ENCODE measurements at regions not wholly inside any gene's neighbourhood (a gene's known extent, or its start where the extent isn't known, plus 50 kb on each side); places are given as distances from the start of the nearest gene placed in this dataset.

GRCh38 chr12:116385486-116386217, 108.2 kb upstream of the MED13L start (continued):
- TF ChIP-seq ZNF770 (CRISPR knock-in tag; IDR thresholded peaks at IDR 0.05) (0 out of 2 replicates have a peak, but pooled peaks have one; percentile 26), PATZ1 (CRISPR knock-in tag; IDR thresholded peaks at IDR 0.05) (peak; percentile 60; the same call in 1 of the 2 replicates), UBTF (CRISPR knock-in tag; IDR thresholded peaks at IDR 0.05) (peak; percentile 30; the same call in 1 of the 2 replicates), CEBPG (CRISPR knock-in tag; IDR thresholded peaks at IDR 0.05) (peak; percentile 89), FOXP4 (CRISPR knock-in tag; IDR thresholded peaks at IDR 0.05) (peak; percentile 53), ARID4A (CRISPR knock-in tag; IDR thresholded peaks at IDR 0.05; ENCODE audit: borderline replicate concordance) (peak; percentile 37; the same call in 1 of the 2 replicates), ZNF687 (CRISPR knock-in tag; IDR thresholded peaks at IDR 0.05) (0 out of 2 replicates have a peak, but pooled peaks have one; percentile 17), ZBTB42 (CRISPR knock-in tag; IDR thresholded peaks at IDR 0.05) (no peak)
